Trophoblast cell (in vitro differentiated cells and primary cell): ENCODE measurements at regions not wholly inside any gene's neighbourhood (a gene's known extent, or its start where the extent isn't known, plus 50 kb on each side); places are given as distances from the start of the nearest gene placed in this dataset.

Source experiments
- DNase-seq, 2 donors: peaks; one replicate each; pipeline ENCODE4 v3.0.0-alpha.2; 2016
- H2AFZ ChIP-seq: 2 replicates; pipeline ENCODE4 v1.6.1; 2013; ENCODE audit warnings: low read length, moderate library complexity, mild to moderate bottlenecking; ENCODE audit not compliant: insufficient read depth, poor library complexity
- H2AK5ac ChIP-seq: 2 replicates; pipeline ENCODE4 v1.6.1; 2013; ENCODE audit warnings: mild to moderate bottlenecking, low read length
- H2BK120ac ChIP-seq: 2 replicates; pipeline ENCODE4 v1.6.1; 2013; ENCODE audit warnings: low read length, mild to moderate bottlenecking, moderate library complexity; ENCODE audit not compliant: insufficient read depth, poor library complexity
- H2BK12ac ChIP-seq: 2 replicates; pipeline ENCODE4 v1.6.1; 2013; ENCODE audit warnings: mild to moderate bottlenecking, low read length, moderate library complexity
- H2BK5ac ChIP-seq: 2 replicates; pipeline ENCODE4 v1.6.1; 2013; ENCODE audit warnings: low read length, low read depth, moderate library complexity, mild to moderate bottlenecking; ENCODE audit not compliant: poor library complexity
- H3K14ac ChIP-seq: 2 replicates; pipeline ENCODE4 v1.6.1; 2013; ENCODE audit warnings: mild to moderate bottlenecking, low read length
- H3K18ac ChIP-seq: 2 replicates; pipeline ENCODE4 v1.6.1; 2013; ENCODE audit warnings: mild to moderate bottlenecking, low read length
- H3K23ac ChIP-seq: 2 replicates; pipeline ENCODE4 v1.6.1; 2013; ENCODE audit warnings: low read length
- H3K27ac ChIP-seq: 2 replicates; pipeline ENCODE4 v1.5.1; 2013; ENCODE audit warnings: low read depth, mild to moderate bottlenecking, inconsistent platforms, low read length, moderate library complexity
- H3K27me3 ChIP-seq: 2 replicates; pipeline ENCODE4 v1.6.1; 2013; ENCODE audit warnings: inconsistent platforms, mild to moderate bottlenecking, low read length, moderate library complexity; ENCODE audit not compliant: insufficient read depth
- H3K36me3 ChIP-seq, 2 experiments: 1 replicate in 1 of 2; 2 replicates in 1 of 2; pipeline ENCODE4 v1.6.1; 2013; ENCODE audit warnings: low read length in 2 of 2, mild to moderate bottlenecking in 2 of 2, moderate library complexity in 1 of 2; ENCODE audit not compliant: insufficient read depth in 2 of 2, control insufficient read depth in 1 of 2
- H3K4ac ChIP-seq: 2 replicates; pipeline ENCODE4 v1.6.1; 2013; ENCODE audit warnings: low read depth, mild to moderate bottlenecking, low read length, moderate library complexity
- H3K4me1 ChIP-seq, 2 experiments: 1 replicate in 1 of 2; 2 replicates in 1 of 2; pipeline ENCODE4 v1.6.1; 2013; ENCODE audit warnings: low read length in 2 of 2, mild to moderate bottlenecking in 2 of 2, moderate library complexity in 1 of 2; ENCODE audit not compliant: insufficient read depth in 2 of 2, control insufficient read depth in 1 of 2
- H3K4me2 ChIP-seq: 2 replicates; pipeline ENCODE4 v1.6.1; 2013; ENCODE audit warnings: inconsistent platforms, mild to moderate bottlenecking, low read length, moderate library complexity
- H3K4me3 ChIP-seq: 2 replicates; pipeline ENCODE4 v1.5.1; 2013; ENCODE audit warnings: mild to moderate bottlenecking, low read depth, low read length, inconsistent platforms
- H3K79me1 ChIP-seq: one replicate; pipeline ENCODE4 v1.6.1; 2013; ENCODE audit warnings: low read length
- H3K79me2 ChIP-seq: 2 replicates; pipeline ENCODE4 v1.6.1; 2013; ENCODE audit warnings: low read length, mild to moderate bottlenecking; ENCODE audit not compliant: control insufficient read depth, insufficient read depth, poor library complexity
- H3K9ac ChIP-seq: 2 replicates; pipeline ENCODE4 v1.6.1; 2013; ENCODE audit warnings: mild to moderate bottlenecking, low read length
- H3K9me3 ChIP-seq: 2 replicates; pipeline ENCODE4 v1.6.1; 2013; ENCODE audit warnings: low read depth, mild to moderate bottlenecking, control low read depth, inconsistent platforms, low read length; ENCODE audit not compliant: insufficient read depth
- H4K12ac ChIP-seq: 2 replicates; pipeline ENCODE4 v1.6.1; 2013; ENCODE audit warnings: low read depth, mild to moderate bottlenecking, low read length, moderate library complexity
- H4K8ac ChIP-seq: 2 replicates; pipeline ENCODE4 v1.6.1; 2013; ENCODE audit warnings: low read depth, mild to moderate bottlenecking, low read length, moderate library complexity
- H4K91ac ChIP-seq: one replicate; pipeline ENCODE4 v1.6.1; 2013; ENCODE audit warnings: low read depth, mild to moderate bottlenecking, low read length, moderate library complexity
- WGBS: extraction: QIAGEN DNeasy Blood & Tissue Kit; methylation state at CpG from one replicate; pipeline ENCODE4 v1.1.7; 2013; ENCODE audit warnings: missing lambda C conversion rate; ENCODE audit not compliant: insufficient read length, insufficient coverage; ENCODE audit errors: extremely low coverage; 5-methylcytosine and 5-hydroxymethylcytosine counted together

- peaks cover 24% of the 10 kb centered on the region for H3K27me3 ChIP-seq
- peak overlapping the region; percentile 55 for H3K4me2 ChIP-seq
- no peak for DNase-seq
- no peak overlapping the region for H3K4ac ChIP-seq
- H3K23ac ChIP-seq: no peak overlapping the region
- H2BK12ac ChIP-seq: no peak overlapping the region
- WGBS: no CpG with 5 or more reads among the region's 41 CpGs
- no peak overlapping the region for H2AK5ac ChIP-seq
- H2BK5ac ChIP-seq: no peak overlapping the region
- H3K36me3 ChIP-seq: no peaks in the 10 kb centered on the region
- H4K12ac ChIP-seq: no peak overlapping the region
- H3K27ac ChIP-seq: no peak overlapping the region
- no peak overlapping the region for H2AFZ ChIP-seq
- H3K14ac ChIP-seq: no peak overlapping the region
- no peak overlapping the region for H3K4me3 ChIP-seq
- no peak overlapping the region for H4K91ac ChIP-seq
- H3K9ac ChIP-seq: no peak overlapping the region
- no peaks in the 10 kb centered on the region for H3K9me3 ChIP-seq
- no peaks in the 10 kb centered on the region for H3K4me1 ChIP-seq
- H3K79me1 ChIP-seq: no peaks in the 10 kb centered on the region
- H3K18ac ChIP-seq: no peak overlapping the region
- H3K79me2 ChIP-seq: no peaks in the 10 kb centered on the region
- H2BK120ac ChIP-seq: no peak overlapping the region
- no peak overlapping the region for H4K8ac ChIP-seq
These were observed 248.8 kb upstream of the FOXD3 start for GRCh38 chr1:63073309-63074306.

- H3K18ac ChIP-seq: no peak overlapping the region
- DNase-seq: no peak
- no peak overlapping the region for H3K9ac ChIP-seq
- peak overlapping the region; percentile 55 for H3K4me2 ChIP-seq
- no peaks in the 10 kb centered on the region for H3K4me1 ChIP-seq
- H2AK5ac ChIP-seq: no peak overlapping the region
- no peaks in the 10 kb centered on the region for H3K79me2 ChIP-seq
- H2BK12ac ChIP-seq: no peak overlapping the region
- H3K4ac ChIP-seq: no peak overlapping the region
- H3K27me3 ChIP-seq: peaks cover 24% of the 10 kb centered on the region
- WGBS: no CpG with 5 or more reads among the region's 15 CpGs
- no peak overlapping the region for H3K4me3 ChIP-seq
- H2AFZ ChIP-seq: no peak overlapping the region
- H4K91ac ChIP-seq: no peak overlapping the region
- no peak overlapping the region for H3K23ac ChIP-seq
- H3K14ac ChIP-seq: no peak overlapping the region
- H4K12ac ChIP-seq: no peak overlapping the region
- no peaks in the 10 kb centered on the region for H3K9me3 ChIP-seq
- no peaks in the 10 kb centered on the region for H3K36me3 ChIP-seq
- H3K27ac ChIP-seq: no peak overlapping the region
- no peak overlapping the region for H2BK120ac ChIP-seq
- H3K79me1 ChIP-seq: no peaks in the 10 kb centered on the region
- no peak overlapping the region for H2BK5ac ChIP-seq
- H4K8ac ChIP-seq: no peak overlapping the region
These were observed 248.0 kb upstream of the FOXD3 start for GRCh38 chr1:63074321-63074720.

GRCh38 chr1:63082766-63083165, 239.6 kb upstream of the FOXD3 start:
- Histone ChIP-seq H4K91ac (no peak overlapping the region), H3K27ac (no peak overlapping the region), H2BK5ac (no peak overlapping the region), H3K9me3 (no peaks in the 10 kb centered on the region), H3K79me1 (no peaks in the 10 kb centered on the region), H4K12ac (no peak overlapping the region), H3K18ac (no peak overlapping the region), H3K14ac (no peak overlapping the region), H2AFZ (no peak overlapping the region), H3K4me2 (no peak overlapping the region), H3K23ac (no peak overlapping the region), H2AK5ac (no peak overlapping the region), H3K9ac (no peak overlapping the region), H2BK12ac (no peak overlapping the region), H4K8ac (no peak overlapping the region), H3K4ac (no peak overlapping the region), H3K4me1 (no peaks in the 10 kb centered on the region), H3K79me2 (no peaks in the 10 kb centered on the region), H3K36me3 (no peaks in the 10 kb centered on the region), H3K27me3 (no peaks in the 10 kb centered on the region), H2BK120ac (no peak overlapping the region), H3K4me3 (no peak overlapping the region)
- WGBS: no CpG with 5 or more reads among the region's 3 CpGs
- DNase-seq: no peak

- Histone ChIP-seq H3K79me2 (no peaks in the 10 kb centered on the region), H4K91ac (no peak overlapping the region), H2AK5ac (no peak overlapping the region), H2BK120ac (no peak overlapping the region), H3K4me3 (no peak overlapping the region), H3K36me3 (no peaks in the 10 kb centered on the region), H3K79me1 (no peaks in the 10 kb centered on the region), H3K23ac (no peak overlapping the region), H4K8ac (no peak overlapping the region), H3K14ac (no peak overlapping the region), H2AFZ (no peak overlapping the region), H4K12ac (no peak overlapping the region), H3K27ac (no peak overlapping the region), H2BK5ac (no peak overlapping the region), H3K9me3 (no peaks in the 10 kb centered on the region), H3K18ac (no peak overlapping the region), H3K4ac (no peak overlapping the region), H3K4me2 (no peak overlapping the region), H3K27me3 (no peaks in the 10 kb centered on the region), H3K4me1 (no peaks in the 10 kb centered on the region), H2BK12ac (no peak overlapping the region), H3K9ac (no peak overlapping the region)
- no peak for DNase-seq
- WGBS: no CpG with 5 or more reads among the region's 10 CpGs
These were observed 234.4 kb upstream of the FOXD3 start for GRCh38 chr1:63087966-63088365.
